IMR-90 (cell line): ENCODE measurements at regions not wholly inside any gene's neighbourhood (a gene's known extent, or its start where the extent isn't known, plus 50 kb on each side); places are given as distances from the start of the nearest gene placed in this dataset.

Experiments used
- ATAC-seq: fragments of 200-7000 bp; cut with Tn5 transposase; 2 replicates; pipeline ENCODE4 v1.9.1; 2020; ENCODE audit warnings: low read depth, mild to moderate bottlenecking, moderate library complexity
- BruUV-seq: library from RNA; stranded (reverse); fragments of 400-500 nt; replicated peaks from 2 replicates; lab custom pipeline; 2021; lab: Mats Ljungman, UMichigan
- CTCF ChIA-PET: fragments of 300-600 bp; formaldehyde crosslinking; extraction: SDS; loops from one replicate; lab custom pipeline; 2021; ENCODE audit warnings: antibody characterized with exemption; lab: Yijun Ruan, JAX
- POLR2A ChIA-PET: fragments of 300-600 bp; sonication (Branson Sonifier 250); formaldehyde crosslinking; loops from one replicate; lab custom pipeline; 2022; ENCODE audit warnings: antibody characterized with exemption; ENCODE audit not compliant: unreplicated experiment; lab: Charles Lee
- DNase-seq: peaks from one replicate; pipeline ENCODE4 v3.0.0; 2013
- H2AFZ ChIP-seq: replicated peaks from 2 replicates; pipeline ENCODE3; 2013; ENCODE audit warnings: low read length, mild to moderate bottlenecking; ENCODE audit not compliant: poor library complexity
- H2AK5ac ChIP-seq: 2 replicates; pipeline ENCODE4 v1.6.1; 2013; ENCODE audit warnings: low read depth, low read length, inconsistent platforms
- H2AK9ac ChIP-seq: replicated peaks from 2 replicates; pipeline ENCODE3; 2013; ENCODE audit warnings: mild to moderate bottlenecking, low read depth, low read length, moderate library complexity; ENCODE audit not compliant: poor library complexity
- H2BK120ac ChIP-seq: 2 replicates; pipeline ENCODE4 v1.6.1; 2013; ENCODE audit warnings: low read depth, low read length, inconsistent platforms
- H2BK15ac ChIP-seq: 3 replicates; pipeline ENCODE4 v1.6.1; 2013; ENCODE audit warnings: low read depth, low read length, inconsistent platforms
- H2BK20ac ChIP-seq: 2 replicates; pipeline ENCODE4 v1.6.1; 2013; ENCODE audit warnings: low read depth, mild to moderate bottlenecking, inconsistent platforms, low read length, moderate library complexity
- H2BK5ac ChIP-seq: 2 replicates; pipeline ENCODE4 v1.6.1; 2013; ENCODE audit warnings: mild to moderate bottlenecking, low read depth, low read length, inconsistent platforms; ENCODE audit not compliant: poor library complexity, severe bottlenecking
- H3K14ac ChIP-seq: replicated peaks from 2 replicates; pipeline ENCODE4 v1.6.1; 2013; ENCODE audit warnings: low read depth, low read length, inconsistent platforms
- H3K18ac ChIP-seq: 2 replicates; pipeline ENCODE4 v1.6.1; 2013; ENCODE audit warnings: low read depth, low read length, control low read depth
- H3K23ac ChIP-seq: 2 replicates; pipeline ENCODE4 v1.6.1; 2013; ENCODE audit warnings: low read depth, low read length, inconsistent platforms
- H3K27ac ChIP-seq: 2 replicates; pipeline ENCODE4 v1.5.1; 2013; ENCODE audit warnings: mild to moderate bottlenecking, control low read depth, low read length; ENCODE audit not compliant: insufficient read depth
- H3K27me3 ChIP-seq: 2 replicates; pipeline ENCODE4 v1.6.1; 2013; ENCODE audit warnings: low read length; ENCODE audit not compliant: control insufficient read depth, insufficient read depth
- H3K36me3 ChIP-seq: 2 replicates; pipeline ENCODE4 v1.6.1; 2013; ENCODE audit warnings: low read length, mixed read lengths; ENCODE audit not compliant: control insufficient read depth, insufficient read depth
- H3K4ac ChIP-seq: 2 replicates; pipeline ENCODE4 v1.6.1; 2013; ENCODE audit warnings: low read depth, low read length, inconsistent platforms
- H3K4me1 ChIP-seq: 2 replicates; pipeline ENCODE4 v1.6.1; 2013; ENCODE audit warnings: low read length, mixed read lengths; ENCODE audit not compliant: control insufficient read depth, insufficient read depth
- H3K4me2 ChIP-seq: 2 replicates; pipeline ENCODE4 v1.6.1; 2013; ENCODE audit warnings: low read depth, mild to moderate bottlenecking, control low read depth, low read length, moderate library complexity
- H3K4me3 ChIP-seq: 2 replicates; pipeline ENCODE4 v1.5.1; 2013; ENCODE audit warnings: low read depth, mild to moderate bottlenecking, control low read depth, low read length, moderate library complexity; ENCODE audit not compliant: insufficient read depth
- H3K56ac ChIP-seq: 2 replicates; pipeline ENCODE4 v1.6.1; 2013; ENCODE audit warnings: low read length, inconsistent platforms; ENCODE audit not compliant: insufficient read depth; ENCODE audit errors: extremely low read depth
- H3K79me1 ChIP-seq, 2 experiments: 2 replicates each; pipeline ENCODE4 v1.6.1; 2013; ENCODE audit warnings: low read length in 2 of 2, inconsistent platforms in 1 of 2, low read depth in 1 of 2
- H3K9ac ChIP-seq: 2 replicates; pipeline ENCODE4 v1.6.1; 2013; ENCODE audit warnings: low read depth, low read length, control low read depth
- H3K9me1 ChIP-seq: 2 replicates; pipeline ENCODE4 v1.6.1; 2013; ENCODE audit warnings: low read length, inconsistent platforms; ENCODE audit not compliant: insufficient read depth
- H3K9me3 ChIP-seq: 2 replicates; pipeline ENCODE4 v1.6.1; 2013; ENCODE audit warnings: low read length; ENCODE audit not compliant: control insufficient read depth, insufficient read depth
- H4K20me1 ChIP-seq: 2 replicates; pipeline ENCODE4 v1.6.1; 2013; ENCODE audit warnings: low read length, inconsistent platforms; ENCODE audit not compliant: insufficient read depth
- H4K5ac ChIP-seq: 2 replicates; pipeline ENCODE4 v1.6.1; 2013; ENCODE audit warnings: mild to moderate bottlenecking, low read depth, low read length, control low read depth
- H4K8ac ChIP-seq, 2 experiments: 2 replicates each; pipeline ENCODE4 v1.6.1; 2013; ENCODE audit warnings: low read depth in 2 of 2, low read length in 2 of 2, control low read depth in 1 of 2, inconsistent platforms in 1 of 2
- H4K91ac ChIP-seq: 2 replicates; pipeline ENCODE4 v1.6.1; 2013; ENCODE audit warnings: low read depth, low read length, inconsistent platforms; ENCODE audit not compliant: insufficient read depth
- FOS ChIP-seq: fragments of 150-350 bp; IDR thresholded peaks from 2 replicates; pipeline ENCODE4 v1.6.1; 2016; ENCODE audit warnings: low read depth, low read length
- POLR2A ChIP-seq: IDR thresholded peaks from 2 replicates; pipeline ENCODE4 v1.6.1; 2012; ENCODE audit warnings: mild to moderate bottlenecking, low read depth, low read length
- RCOR1 ChIP-seq: IDR thresholded peaks from 2 replicates; pipeline ENCODE4 v1.6.1; 2012; ENCODE audit warnings: mild to moderate bottlenecking, low read length, improper control_type of control experiment; ENCODE audit not compliant: insufficient replicate concordance
- WGBS, 2 experiments: methylation state at CpG; one replicate each; pipeline versions ENCODE4 v1.1.5 to v1.1.7; 2013; ENCODE audit warnings: missing lambda C conversion rate in 2 of 2; ENCODE audit not compliant: insufficient read length in 1 of 2; ENCODE audit errors: extremely low coverage in 2 of 2; 5-methylcytosine and 5-hydroxymethylcytosine counted together
- dilution Hi-C: fragments of 300-500 bp; cut with HindIII; formaldehyde crosslinking; loops from one replicate; pipeline ENCODE4 v1.14.3; 2018; ENCODE audit warnings: low sequenced_read_pairs; ENCODE audit not compliant: unreplicated experiment
- in situ Hi-C: fragments of 300-500 bp; cut with MboI; formaldehyde crosslinking; loops from 3 replicates; pipeline ENCODE4 v1.14.3; 2019; ENCODE audit warnings: low sequenced_read_pairs, inconsistent platforms, mixed read lengths
- intact Hi-C: fragments of 100-400 bp; cut with micrococcal nuclease; formaldehyde crosslinking; loops from 2 replicates; pipeline ENCODE4 v1.10.0; 2022

- intact Hi-C loops, result no loop called here
These were observed 339.8 kb downstream of the DYSF start for GRCh38 chr2:71792926-71793761.

More at GRCh38 chr2:71792926-71793761, 339.8 kb downstream of the DYSF start:
- no peak overlapping the region for H4K91ac ChIP-seq
- no TSS peak for BruUV-seq
- H2AK9ac ChIP-seq, result no peak overlapping the region
- H3K23ac ChIP-seq, result no peak overlapping the region
- no peaks in the 10 kb centered on the region for H3K9me3 ChIP-seq
- H3K4ac ChIP-seq, result no peak overlapping the region
- H3K56ac ChIP-seq, result no peak overlapping the region
- peak; percentile 47 for ATAC-seq
- CTCF ChIA-PET, result no interaction called here
- WGBS, 2 experiments, result 67% methylated on average over 1 of the region's 10 CpGs; no CpG with 5 or more reads in 1 of the 2 experiments
- peak; percentile 38 for DNase-seq
- H4K5ac ChIP-seq, result no peak overlapping the region
- POLR2A ChIA-PET, result no interaction called here
- H3K18ac ChIP-seq, result no peak overlapping the region
- peaks cover 9% of the 10 kb centered on the region for H3K9me1 ChIP-seq
- peaks cover 7% of the 10 kb centered on the region for H3K27me3 ChIP-seq
- no peak overlapping the region for H3K4me3 ChIP-seq
- H2AFZ ChIP-seq, result no peak overlapping the region
- H2BK15ac ChIP-seq, result no peak overlapping the region
- 0 out of 2 replicates have a peak overlapping the region, but pooled peaks have one; percentile 14 for H2BK20ac ChIP-seq
- in situ Hi-C loops (loop anchor here (25.0 kb wide), 1 partner anchor 944 kb away; no protein-coding TSS in a partner anchor), dilution Hi-C loops (no loop called here)
- H4K20me1 ChIP-seq, result no peaks in the 10 kb centered on the region
- no peak overlapping the region for H2BK5ac ChIP-seq
- no peak overlapping the region for H3K27ac ChIP-seq
- TF ChIP-seq RCOR1 (no peak), FOS (no peak), POLR2A (no peak)
- no peak overlapping the region for H3K14ac ChIP-seq
- H2BK120ac ChIP-seq, result no peak overlapping the region
- peaks cover 12% of the 10 kb centered on the region for H3K4me1 ChIP-seq
- H2AK5ac ChIP-seq, result peak overlapping the region; percentile 42; the same call in 1 of the 2 replicates
- H4K8ac ChIP-seq, result no peak overlapping the region
- H3K36me3 ChIP-seq, result no peaks in the 10 kb centered on the region
- H3K4me2 ChIP-seq, result no peak overlapping the region
- H3K9ac ChIP-seq, result no peak overlapping the region
- no peaks in the 10 kb centered on the region for H3K79me1 ChIP-seq
